Inflammatory macrophage treated with lipopolysaccharide for 4 hours (primary cell): ENCODE measurements at regions not wholly inside any gene's neighbourhood (a gene's known extent, or its start where the extent isn't known, plus 50 kb on each side); places are given as distances from the start of the nearest gene placed in this dataset.
"Not testable (repeated sequence)": the region's sequence is repeated elsewhere in the genome, so short reads cannot be mapped to it uniquely, and the experiment has no call there.

Experiments used
- DNase-seq: peaks from one replicate; pipeline ENCODE4 v3.0.0-alpha.2; 2020

GRCh38 chrX:115408771-115409400 lies 119.4 kb downstream of the LUZP4 start:
- no peak for DNase-seq

DNA sequence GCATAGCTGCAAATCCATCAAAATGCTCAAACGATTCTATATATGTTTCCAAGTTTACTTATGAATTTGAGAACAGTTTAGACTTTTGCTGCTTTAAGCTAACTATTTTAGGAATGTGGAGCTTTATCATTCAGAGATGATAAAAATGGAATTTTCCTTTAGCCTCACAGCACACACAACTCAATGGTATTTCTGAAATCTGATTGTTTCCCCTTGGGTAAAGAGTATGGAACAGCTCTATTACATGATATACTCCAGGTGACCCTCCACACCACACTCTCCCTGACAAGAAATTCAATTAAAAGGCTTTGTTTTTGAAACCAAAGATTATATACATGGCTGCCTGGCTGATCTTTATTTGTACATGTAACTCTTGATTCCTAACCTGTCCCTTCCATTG lies 120.0 kb downstream of the LUZP4 start:
- no peak for DNase-seq

DNA sequence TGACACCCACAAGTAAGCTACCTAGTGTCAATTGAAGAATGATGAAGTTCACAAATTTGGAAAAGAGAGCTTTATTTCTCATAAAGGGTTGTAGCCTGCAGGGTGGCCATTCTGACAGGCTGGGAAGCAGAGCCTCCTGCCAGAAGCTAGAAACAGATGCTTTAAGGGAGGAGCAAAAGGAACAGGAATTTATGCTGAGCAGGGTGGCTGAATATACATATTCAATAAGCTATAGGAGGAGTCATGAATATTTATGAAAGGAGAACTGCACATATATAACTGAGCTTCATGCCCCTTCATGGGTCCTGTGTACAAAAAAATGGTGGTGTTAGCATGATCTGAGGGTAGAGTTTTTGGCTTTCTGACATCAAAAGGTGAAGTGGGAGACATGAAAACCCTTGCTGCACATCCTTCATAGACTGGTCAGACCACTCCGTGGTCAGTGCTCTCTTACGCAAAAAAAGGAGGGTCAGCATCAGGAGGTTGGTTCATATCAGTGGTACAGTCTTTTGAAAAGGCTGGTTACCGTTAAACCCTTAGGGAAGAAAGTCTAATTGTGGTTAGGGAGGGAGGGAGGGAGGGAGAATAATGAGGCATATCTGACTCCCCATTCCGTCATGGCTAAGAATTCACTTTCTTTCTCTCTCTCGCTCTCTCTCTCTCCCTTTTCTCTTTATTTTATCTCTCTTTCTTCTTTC lies 121.4 kb downstream of the LUZP4 start:
- no peak for DNase-seq

DNA sequence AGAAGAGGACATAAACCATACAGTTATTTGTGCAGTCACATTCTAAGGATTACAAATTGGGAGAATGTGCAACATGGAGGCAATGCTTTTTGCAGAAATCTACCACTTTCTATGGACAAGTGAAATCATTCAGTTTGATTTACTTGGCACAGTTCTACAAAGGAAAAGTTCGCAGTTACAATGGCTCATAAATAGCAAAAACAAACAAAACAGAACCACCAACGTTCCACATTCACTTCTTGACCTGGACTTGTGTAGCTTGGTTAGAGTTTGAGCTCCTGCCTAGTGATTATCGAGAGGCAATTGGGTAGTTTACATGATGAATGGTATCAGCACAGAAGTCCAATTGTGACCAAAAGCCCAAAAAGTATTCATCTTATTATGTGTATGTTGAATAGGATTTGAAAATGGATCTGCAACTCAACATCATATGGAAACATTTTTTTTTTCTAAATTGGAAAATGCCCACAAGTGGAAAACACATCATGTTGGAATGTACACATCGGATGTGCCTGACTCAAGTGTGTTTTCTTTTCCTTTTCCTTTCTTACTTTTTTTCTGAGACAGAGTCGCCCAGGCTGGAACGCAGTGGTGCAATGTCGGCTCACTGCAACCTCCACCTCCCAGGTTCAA lies 123.8 kb downstream of the LUZP4 start:
- DNase-seq, result no peak

DNA sequence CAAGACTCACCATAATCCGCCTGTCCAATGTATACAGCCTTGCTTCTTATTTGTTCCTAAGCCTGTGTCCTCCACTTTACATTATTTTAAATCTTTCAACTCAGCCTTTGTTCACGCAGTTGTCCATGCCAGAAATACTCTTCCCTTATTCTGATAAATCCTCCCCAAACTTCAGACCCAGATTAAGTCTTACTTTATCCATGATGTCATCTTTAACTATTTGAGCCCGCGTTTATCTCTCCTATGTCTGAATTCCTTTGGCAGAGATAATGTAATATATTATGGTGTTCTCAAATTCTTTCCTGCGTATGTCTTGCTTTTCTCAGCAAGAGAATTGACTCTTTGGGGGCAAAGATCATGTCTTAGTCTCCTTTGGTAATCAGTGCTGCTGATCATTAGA lies 129.6 kb downstream of the LUZP4 start:
- DNase-seq, result no peak

DNA sequence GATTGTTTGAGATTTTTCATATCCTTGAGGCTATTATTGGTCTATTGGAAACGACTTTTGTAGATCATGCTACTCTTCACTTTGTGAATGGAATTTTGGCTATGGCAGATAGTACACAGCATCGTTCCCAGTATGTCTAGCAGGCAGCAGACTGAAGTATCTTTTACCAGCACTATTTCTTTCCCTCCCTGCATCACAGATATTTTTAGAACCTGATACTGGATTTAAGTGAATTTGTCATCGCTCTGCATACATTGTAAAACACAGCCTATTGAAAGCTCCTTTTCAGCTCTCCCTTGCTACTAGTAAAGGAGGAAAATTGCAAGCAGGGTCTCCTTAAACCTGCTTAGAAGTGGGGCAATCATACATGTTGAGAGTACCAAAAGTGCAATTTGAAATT lies 133.6 kb downstream of the LUZP4 start:
- no peak for DNase-seq

GRCh38 chrX:115425359-115425758 lies 135.6 kb upstream of the PLS3 start:
- DNase-seq, result no peak

DNA sequence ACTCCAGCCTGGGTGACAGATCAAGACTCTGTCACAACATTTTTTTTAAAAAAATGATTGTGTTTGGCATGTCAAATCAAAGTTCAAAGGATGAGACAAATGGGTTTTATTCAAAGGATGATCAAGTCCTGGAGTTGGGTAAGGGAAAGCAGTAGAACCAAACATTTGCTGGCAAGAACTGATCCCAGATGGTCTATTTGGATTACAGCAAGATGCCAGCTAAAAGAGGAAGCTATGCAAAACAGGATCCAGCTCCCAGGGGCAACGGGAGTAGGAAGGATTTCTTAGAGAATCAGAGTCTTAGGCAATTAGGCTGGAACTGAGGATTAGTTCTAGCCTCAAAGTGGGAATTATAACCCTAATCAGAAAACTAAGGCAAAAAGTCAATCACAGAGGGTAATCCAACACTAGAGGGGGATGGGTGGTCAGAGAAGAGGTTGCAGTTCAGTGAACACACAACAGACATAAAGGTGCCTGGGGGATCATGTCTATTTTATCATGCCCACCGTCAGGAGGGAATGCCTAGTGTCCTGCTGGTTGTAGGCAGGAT lies 133.0 kb upstream of the PLS3 start:
- no peak for DNase-seq

- not testable (repeated sequence) for DNase-seq
Measured at GRCh38 chrX:115434834-115435233, 126.1 kb upstream of the PLS3 start.

- no peak for DNase-seq
Measured at GRCh38 chrX:115437841-115438595, 123.0 kb upstream of the PLS3 start.

DNA sequence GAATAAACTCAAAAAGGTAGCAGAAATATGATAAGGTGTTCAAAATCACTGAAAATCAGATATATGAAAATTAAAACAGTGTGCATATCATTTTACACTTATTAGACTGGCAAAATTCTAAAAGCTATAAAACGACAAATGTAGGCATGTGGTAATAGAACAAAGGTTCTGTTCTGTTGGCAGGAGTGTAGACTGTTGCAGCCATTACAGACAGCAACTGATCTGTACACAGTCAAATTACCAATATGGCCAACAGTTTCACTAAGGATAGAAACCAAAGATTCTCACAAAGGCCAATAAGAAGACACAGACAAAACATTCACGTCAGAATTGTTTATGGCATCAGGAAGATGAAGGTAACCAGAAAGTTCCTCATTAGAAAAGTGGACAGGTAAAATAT lies 112.8 kb upstream of the PLS3 start:
- no peak for DNase-seq

- peak; percentile 15 for DNase-seq
Measured at GRCh38 chrX:115449742-115450141, 111.2 kb upstream of the PLS3 start.

GRCh38 chrX:115452251-115452650 lies 108.7 kb upstream of the PLS3 start:
- peak; percentile 15 for DNase-seq

- DNase-seq, result no peak
Measured at GRCh38 chrX:115459883-115460880, 100.8 kb upstream of the PLS3 start.

DNA sequence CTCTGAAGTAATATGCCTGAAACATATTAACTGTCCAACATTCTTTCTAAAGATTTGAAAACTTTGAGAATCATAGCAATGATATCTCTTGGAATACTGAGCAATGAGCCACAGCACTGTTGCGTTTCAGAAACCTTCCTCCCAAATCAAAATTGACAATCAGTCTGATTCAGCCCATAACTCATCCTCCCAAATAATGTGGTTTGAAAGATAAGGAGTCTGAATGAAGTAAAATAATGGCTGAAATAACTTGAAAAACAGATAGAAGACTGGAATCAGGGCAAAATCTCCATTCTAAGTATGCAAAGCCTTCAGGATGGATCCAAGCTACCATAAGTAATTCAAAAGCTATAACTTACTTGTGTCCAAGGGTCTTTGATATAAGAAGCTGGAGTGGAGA lies 98.6 kb upstream of the PLS3 start:
- DNase-seq, result no peak

- DNase-seq, result no peak
Measured at GRCh38 chrX:115467961-115468360, 93.0 kb upstream of the PLS3 start.

DNA sequence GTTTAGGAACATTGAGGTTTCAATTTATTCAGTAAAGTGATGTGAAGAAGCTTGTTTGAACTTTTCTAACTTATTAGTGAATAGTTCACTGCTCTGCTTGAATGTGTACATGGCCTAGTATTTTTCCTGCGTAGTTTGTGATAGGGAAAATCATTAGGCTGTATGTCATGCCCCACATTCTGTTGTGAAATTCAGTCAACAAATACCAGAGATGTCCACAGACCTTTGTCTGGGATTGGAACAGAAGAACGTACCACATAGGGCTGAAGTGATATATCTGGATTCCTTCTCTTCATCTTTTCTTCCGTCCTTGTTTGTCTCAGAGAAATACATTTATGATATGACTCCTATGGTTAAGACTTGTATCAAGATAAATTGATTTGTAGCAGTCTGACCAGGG lies 88.8 kb upstream of the PLS3 start:
- no peak for DNase-seq

GRCh38 chrX:115486510-115486909 lies 74.5 kb upstream of the PLS3 start:
- DNase-seq, result no peak

- no peak for DNase-seq
Measured at GRCh38 chrX:115487608-115488007, 73.4 kb upstream of the PLS3 start.

DNA sequence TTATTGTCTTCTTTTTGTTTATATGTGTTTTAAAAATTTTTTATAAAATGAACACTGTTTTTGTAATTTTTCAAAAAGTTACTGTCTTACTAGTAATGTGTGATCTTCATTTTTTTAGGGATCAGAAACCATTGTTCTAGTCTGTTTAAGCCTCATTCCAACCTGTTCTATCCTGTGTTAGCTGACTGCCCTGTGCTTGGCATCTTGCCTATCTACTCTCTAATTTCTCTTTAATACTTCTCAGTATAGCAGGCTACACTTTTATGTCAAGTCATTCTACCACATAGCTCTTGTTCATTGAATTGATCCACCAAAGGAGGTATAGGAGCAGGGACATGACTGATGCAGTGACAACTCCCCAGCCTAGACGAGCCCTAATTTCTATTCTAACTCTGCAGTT lies 70.2 kb upstream of the PLS3 start:
- DNase-seq, result no peak

DNA sequence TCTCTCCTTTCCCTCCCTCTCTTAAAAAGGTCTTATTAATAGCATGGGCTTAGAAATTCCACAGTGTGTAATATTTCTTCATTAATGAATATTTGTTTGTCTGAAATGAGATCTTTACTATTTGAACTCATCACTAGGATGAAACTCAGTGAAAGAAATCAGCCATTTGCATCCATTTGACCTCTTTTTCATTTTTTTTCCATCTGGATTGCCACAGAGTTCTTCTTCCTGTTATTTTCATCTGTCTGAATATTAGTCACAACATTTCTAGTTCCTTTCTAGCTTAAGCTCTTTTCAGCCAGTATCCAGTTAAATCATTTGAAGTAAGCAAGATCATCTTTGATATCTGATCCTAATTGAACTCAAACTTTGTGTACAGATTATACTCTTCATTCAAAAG lies 69.2 kb upstream of the PLS3 start:
- peak; percentile 52 for DNase-seq

DNA sequence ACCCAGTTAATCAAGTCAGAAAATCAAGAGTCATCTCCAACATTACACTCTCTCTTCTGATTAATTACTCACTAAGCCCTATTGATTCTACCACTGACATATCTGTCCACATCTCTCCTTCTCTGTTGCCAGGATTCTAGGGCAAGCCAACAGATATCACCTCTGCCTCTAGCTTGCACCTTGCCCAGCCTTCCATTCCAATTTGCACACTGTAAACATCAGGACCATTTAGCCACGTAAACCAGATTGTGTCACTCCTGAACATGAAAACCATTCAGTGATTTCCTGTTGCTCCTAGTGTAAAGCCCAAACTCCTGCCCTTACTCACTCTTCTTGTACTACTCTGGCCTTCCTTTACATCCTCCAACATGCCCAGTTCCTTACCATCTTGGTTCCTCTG lies 68.0 kb upstream of the PLS3 start:
- no peak for DNase-seq
